HG03108 (cell line): ENCODE measurements at regions not wholly inside any gene's neighbourhood (a gene's known extent, or its start where the extent isn't known, plus 50 kb on each side); places are given as distances from the start of the nearest gene placed in this dataset.

Source experiments
- ATAC-seq: cut with Tn5 transposase; IDR thresholded peaks from one replicate; pipeline ENCODE4 v1.9.1; 2021; ENCODE audit warnings: moderate library complexity; ENCODE audit not compliant: unreplicated experiment

DNA sequence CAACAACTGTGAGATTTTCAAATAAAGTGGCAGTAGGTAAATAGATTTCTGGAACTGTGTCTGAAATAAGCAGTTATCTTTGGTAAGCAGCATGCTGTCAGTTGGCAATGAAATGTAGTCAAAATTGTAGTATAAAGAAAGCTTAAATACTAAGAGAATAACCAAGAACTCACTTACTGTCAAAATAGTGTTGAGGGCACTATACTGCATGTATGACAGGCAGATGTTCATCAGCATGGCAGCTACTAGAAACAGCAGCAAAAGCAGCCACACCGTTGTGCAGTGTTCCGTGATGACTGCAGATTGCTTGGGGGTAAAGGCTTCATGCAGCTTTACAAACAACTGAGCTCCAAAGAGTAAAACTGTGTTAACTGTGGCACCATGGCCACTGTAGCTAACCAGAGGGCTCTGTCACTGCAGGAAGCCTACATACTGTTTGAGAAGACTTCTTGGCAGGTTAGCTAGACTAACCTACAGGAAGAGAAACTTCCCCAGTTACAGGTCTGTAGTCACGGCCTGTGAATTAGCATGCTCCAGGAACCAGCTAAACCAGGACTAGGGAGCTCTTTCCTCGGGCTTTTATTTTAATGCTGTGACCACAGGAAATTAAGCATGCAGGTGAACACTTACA, 459.7 kb downstream of the TBL1XR1 start:
- ATAC-seq: no peak

DNA sequence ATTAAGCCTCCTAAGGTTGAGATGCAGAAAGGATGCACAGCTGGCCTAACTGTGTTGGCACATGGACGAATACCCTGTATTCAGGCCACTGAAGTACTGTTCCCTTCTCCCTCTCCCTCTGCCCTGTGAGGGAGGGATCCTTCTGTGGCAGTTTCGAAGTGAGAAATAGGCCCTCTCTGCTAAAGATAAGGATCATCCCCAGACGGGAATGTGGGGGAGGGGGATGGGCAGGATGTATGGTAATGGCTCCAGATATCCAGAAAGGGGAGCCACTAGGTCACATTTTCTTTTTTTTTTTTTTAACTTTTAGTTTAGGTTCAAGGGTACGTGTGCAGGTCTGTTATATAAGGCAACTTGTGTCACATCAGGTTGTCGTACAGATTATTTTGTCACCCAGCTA, 463.1 kb downstream of the TBL1XR1 start:
- ATAC-seq: no peak

DNA sequence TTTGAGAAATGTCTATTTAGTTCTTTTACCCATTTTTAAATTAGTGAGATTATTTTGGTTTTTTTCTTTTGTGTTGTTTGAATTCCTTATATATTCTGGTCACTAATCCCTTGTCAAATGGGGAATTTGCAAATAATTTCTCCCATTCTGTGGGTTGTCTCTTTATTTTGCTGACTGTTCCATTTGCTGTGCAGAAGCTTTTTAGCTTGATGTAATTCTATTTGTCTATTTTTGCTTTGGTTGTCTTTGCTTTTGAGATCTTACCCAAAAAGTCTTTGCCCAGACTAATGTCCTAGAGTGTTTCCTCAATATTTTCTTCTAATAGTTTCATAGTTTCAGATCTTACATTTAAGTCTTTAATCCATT, 472.9 kb downstream of the TBL1XR1 start:
- ATAC-seq: no peak

DNA sequence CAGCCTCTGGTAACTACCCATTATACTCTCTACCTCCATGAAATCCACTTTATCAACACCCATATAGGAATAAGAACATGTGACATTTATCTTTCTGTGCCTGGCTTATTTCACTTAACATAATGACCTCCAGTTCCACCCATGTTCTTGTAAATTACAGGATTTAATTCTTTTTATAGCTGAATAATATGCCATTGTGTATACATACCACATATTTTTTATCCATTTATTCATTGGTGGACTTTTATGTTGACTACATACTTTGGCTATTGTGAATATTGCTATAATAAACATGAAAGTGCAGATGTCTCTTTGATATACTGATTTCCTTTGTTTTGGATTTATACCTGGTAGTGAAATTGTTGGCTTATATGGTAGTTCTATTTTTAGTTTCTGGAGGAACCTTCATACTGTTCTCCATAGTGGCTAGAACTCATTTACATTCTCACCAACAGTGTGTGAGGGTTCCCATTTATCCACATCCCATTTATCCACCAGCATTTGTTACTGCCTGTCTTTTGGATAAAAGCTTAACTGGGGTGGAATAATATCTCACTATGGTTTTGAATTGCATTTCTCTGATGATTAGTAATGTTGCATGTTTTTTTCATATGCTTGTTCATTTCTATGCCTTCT, 473.4 kb downstream of the TBL1XR1 start:
- no peak for ATAC-seq

GRCh38 chr3:176714034-176714433, 483.2 kb downstream of the TBL1XR1 start:
- no peak for ATAC-seq

DNA sequence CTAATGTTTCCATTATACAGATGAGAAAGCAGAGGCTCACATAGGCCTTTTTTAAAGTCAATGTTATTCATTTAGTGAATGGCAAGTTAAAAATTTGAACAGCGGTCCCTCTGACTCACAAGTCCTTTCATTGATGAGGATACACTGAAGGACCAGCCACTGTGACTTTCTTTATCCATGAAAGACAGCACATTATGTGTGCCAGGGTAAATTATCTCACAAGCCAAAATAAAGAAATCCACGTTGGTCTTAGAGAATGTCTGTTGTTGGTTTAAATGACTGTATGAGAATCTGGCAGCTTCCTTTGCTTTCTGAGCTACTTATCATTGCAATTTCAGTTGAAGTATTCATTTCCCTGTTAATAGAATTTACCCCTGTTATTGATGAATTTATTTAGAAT, 485.1 kb downstream of the TBL1XR1 start:
- no peak for ATAC-seq

- no peak for ATAC-seq
Measured at GRCh38 chr3:176699288-176699687, 498.0 kb downstream of the TBL1XR1 start.

DNA sequence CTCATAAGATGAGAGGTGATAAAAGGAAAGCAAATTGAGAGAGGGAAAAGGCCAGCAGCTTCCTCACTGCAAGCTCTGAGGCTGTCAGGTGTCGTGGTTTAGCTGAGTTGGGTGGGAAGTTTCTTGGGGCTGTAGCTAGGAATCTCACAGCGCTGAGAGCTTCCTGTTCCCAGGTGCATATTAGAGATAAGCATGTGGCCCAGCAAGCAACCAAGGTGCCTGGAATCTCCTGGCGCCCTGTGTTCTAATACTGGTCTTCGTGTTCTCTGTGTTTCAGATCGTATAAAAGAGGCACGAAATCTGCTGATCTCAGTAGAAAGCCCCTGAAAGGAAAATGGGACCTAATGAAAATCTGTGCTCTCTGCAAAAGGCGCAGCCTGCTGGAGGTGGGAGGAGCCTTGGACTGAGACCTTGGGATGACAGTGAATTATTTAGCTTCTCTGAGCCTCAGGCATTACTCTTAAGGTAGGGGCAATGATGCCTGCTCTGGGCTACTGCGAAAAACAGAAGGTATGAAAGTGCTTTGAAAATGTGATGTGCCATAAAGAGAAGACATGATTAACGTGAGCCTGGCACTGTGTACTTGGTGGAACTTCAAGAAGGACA, 499.9 kb downstream of the TBL1XR1 start:
- no peak for ATAC-seq

DNA sequence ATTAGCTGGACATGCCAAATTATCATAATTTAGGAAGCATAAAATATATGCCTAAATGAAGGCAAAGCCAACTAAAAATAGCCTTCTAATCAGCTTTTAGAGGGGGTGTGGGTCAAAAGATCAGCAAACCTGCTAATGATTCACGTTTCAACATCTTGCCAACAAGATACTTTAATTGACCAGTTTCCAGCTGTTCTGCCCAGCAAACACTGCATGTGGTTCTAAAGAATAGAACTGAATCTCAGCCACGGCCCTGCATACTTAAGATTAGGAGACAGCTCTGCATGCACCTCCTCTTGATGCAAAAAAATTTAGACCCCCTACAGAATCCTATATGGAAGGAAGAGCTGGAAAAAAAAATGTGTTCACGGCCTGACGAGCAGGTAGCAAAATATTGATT, 500.5 kb downstream of the TBL1XR1 start:
- no peak for ATAC-seq

- ATAC-seq: no peak
Measured at GRCh38 chr3:176692966-176693785, 504.1 kb downstream of the TBL1XR1 start.

DNA sequence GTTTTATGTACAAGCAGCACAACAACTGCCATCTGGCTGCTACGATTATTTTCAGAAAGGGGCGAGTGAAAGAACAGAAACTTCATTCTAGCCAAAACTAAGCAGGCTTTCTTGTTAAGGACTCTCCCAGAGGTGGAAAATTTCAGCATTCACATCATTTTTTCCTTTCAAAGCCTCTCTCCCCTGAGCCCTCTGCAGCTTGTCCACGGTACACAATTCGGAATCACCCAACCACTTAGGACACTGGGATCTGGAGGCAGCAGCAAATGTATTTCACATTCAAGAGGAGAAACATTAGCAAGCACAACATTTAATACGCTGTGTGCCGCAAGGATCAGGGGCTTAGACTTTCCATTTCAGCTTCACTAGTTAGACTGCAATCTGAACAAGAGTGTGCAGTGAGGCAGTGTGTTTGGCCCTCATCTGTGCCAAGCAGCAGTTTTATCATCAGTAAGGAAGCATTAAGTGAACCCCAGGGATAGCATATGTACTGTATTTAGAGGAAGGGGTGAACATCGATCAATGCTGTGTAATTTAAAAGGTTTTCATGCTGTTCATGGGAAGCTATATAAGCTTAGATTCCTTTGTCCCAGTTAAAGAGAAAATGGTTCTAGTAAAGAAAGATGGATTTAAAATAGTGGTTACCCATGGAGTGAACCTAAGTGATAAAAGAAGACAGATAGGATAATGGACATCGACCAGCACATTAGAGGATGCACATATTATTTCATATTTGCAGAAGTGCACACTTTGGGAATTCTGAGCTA, 504.9 kb downstream of the TBL1XR1 start:
- ATAC-seq: no peak

- no peak for ATAC-seq
Measured at GRCh38 chr3:176690083-176690869, 507.0 kb downstream of the TBL1XR1 start.

- ATAC-seq: no peak
Measured at GRCh38 chr3:176687754-176688153, 509.5 kb downstream of the TBL1XR1 start.

- ATAC-seq: no peak
Measured at GRCh38 chr3:176683382-176683781, 513.9 kb downstream of the TBL1XR1 start.

DNA sequence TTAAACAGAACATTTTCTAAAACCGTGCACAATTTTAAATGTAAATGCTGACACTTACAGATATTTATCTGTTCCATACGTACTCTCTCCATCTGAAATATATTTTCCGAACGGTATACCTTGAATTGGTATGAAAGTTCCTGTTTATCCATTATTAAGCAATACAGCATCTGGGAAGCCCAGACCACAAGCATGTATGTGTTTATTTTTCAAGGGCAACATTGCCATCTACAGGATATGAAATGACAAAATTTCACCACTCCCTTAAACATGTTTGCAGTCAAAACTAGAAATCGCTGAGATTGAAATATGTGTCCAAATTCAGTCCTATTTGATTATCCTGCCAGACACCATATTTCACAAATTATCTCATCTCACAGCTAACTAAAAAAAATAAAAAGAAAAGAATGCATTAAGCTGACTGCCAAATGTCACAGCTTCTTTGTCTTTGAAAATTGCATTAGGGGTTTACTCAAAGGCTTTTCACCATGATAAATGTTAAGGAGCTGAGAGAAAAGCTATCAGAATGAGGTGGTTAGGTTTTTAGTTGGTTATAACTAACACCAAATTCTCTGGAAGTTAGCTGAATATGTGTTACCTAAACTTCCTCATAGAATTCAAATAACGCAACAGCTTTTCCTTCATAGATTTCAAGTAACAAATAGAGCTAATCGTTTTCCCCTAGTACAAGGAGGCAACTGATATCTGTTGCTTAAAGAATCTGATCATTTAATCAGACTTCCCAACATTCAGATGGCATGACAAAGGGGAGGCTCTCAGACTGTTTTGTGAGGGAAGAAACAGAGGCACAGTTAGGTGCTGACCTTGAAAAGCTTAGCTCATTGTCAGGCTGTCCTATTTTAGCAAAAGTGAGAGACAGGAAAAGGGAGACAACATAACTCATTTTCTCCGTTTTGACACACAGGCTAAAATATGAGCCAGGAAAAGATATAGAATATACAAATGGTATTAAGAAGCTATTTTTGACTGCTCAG, 533.1 kb downstream of the TBL1XR1 start:
- no peak for ATAC-seq

DNA sequence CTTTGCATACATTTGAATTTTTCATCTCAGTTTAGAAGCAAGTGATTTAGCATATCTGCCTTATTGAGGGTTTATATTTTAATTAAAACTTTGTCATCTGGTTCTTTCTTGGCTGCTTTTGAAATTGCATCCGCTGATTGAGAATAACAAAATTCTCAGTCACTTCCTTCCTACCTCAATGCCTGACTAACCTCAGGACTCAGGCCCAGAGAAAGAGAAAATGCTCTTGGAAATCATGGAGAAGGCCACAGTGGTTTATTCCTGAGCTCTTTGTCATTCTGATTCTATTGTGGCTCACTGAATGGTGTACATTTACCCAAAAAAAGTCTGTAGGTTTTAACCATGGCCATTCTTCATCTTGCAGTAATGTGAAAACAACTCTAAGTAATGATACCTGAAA, 533.9 kb downstream of the TBL1XR1 start:
- no peak for ATAC-seq

- no peak for ATAC-seq
Measured at GRCh38 chr3:176661432-176661964, 535.8 kb downstream of the TBL1XR1 start.

- no peak for ATAC-seq
Measured at GRCh38 chr3:176655404-176656094, 541.7 kb downstream of the TBL1XR1 start.
